ENCODE measurements at regions not wholly inside any gene's neighbourhood (a gene's known extent, or its start where the extent isn't known, plus 50 kb on each side); places are given as distances from the start of the nearest gene placed in this dataset.

- TF ChIP-seq CTCF (IDR thresholded peaks at IDR 0.05) (no peak), EZH2phosphoT487 (IDR thresholded peaks at IDR 0.05) (no peak)
These were observed 329.5 kb upstream of the KHDRBS2 start for GRCh38 chr6:62615366-62616015.
